Effector memory CD8-positive, alpha-beta T cell (primary cell): ENCODE measurements at regions not wholly inside any gene's neighbourhood (a gene's known extent, or its start where the extent isn't known, plus 50 kb on each side); places are given as distances from the start of the nearest gene placed in this dataset.

Experiments
- ATAC-seq: fragments of 150-1000 bp; cut with Tn5 transposase; replicated peaks from 2 replicates; pipeline ENCODE4 v1.10.0; 2021; ENCODE audit warnings: mild to moderate bottlenecking, moderate library complexity
- DNase-seq, 3 experiments: peaks; one replicate each; pipeline ENCODE4 v3.0.0; 2021
- H3K27ac Mint-ChIP-seq, 2 donors: one replicate each; pipeline ENCODE4 v1.8.0; 2022; ENCODE audit warnings: mild to moderate bottlenecking in 2 of 2, mixed read lengths in 2 of 2, moderate library complexity in 2 of 2
- H3K27me3 Mint-ChIP-seq, 2 donors: one replicate each; pipeline ENCODE4 v1.8.0; 2022; ENCODE audit warnings: mixed read lengths in 2 of 2
- H3K36me3 Mint-ChIP-seq: one replicate; pipeline ENCODE4 v1.8.0; 2022; ENCODE audit warnings: mild to moderate bottlenecking, moderate library complexity, mixed read lengths; ENCODE audit not compliant: insufficient read depth
- H3K4me1 Mint-ChIP-seq, 2 donors: one replicate each; pipeline ENCODE4 v1.8.0; 2022; ENCODE audit warnings: low read depth in 2 of 2, mixed read lengths in 2 of 2
- H3K4me3 Mint-ChIP-seq, 2 donors: one replicate each; pipeline ENCODE4 v1.8.0; 2022; ENCODE audit warnings: mild to moderate bottlenecking in 2 of 2, mixed read lengths in 2 of 2, moderate library complexity in 2 of 2
- H3K9me3 Mint-ChIP-seq, 2 donors: one replicate each; pipeline ENCODE4 v1.8.0; 2022; ENCODE audit warnings: mixed read lengths in 2 of 2

GRCh38 chr10:76723844-76724243 is 913.8 kb downstream of the KCNMA1 start:
- no peaks in the 10 kb centered on the region for H3K36me3 Mint-ChIP-seq
- no peaks in the 10 kb centered on the region for H3K27me3 Mint-ChIP-seq
- H3K4me3 Mint-ChIP-seq: no peak overlapping the region
- no peak for DNase-seq
- ATAC-seq: no peak
- H3K4me1 Mint-ChIP-seq: no peaks in the 10 kb centered on the region
- peaks cover 0 to 4% of the 10 kb centered on the region in 2 donors for H3K9me3 Mint-ChIP-seq
- H3K27ac Mint-ChIP-seq: no peak overlapping the region

GRCh38 chr10:76721891-76722505 is 915.6 kb downstream of the KCNMA1 start:
- Mint-ChIP-seq H3K36me3 (no peaks in the 10 kb centered on the region), H3K27ac (no peak overlapping the region), H3K4me1 (no peaks in the 10 kb centered on the region), H3K27me3 (no peaks in the 10 kb centered on the region), H3K9me3 (peaks cover 0 to 8% of the 10 kb centered on the region in 2 donors), H3K4me3 (no peak overlapping the region)
- ATAC-seq (no peak), DNase-seq (no peak)

GRCh38 chr10:76719006-76719405 is 918.6 kb downstream of the KCNMA1 start:
- Mint-ChIP-seq H3K9me3 (peaks cover 0 to 11% of the 10 kb centered on the region in 2 donors), H3K4me1 (no peaks in the 10 kb centered on the region), H3K4me3 (no peak overlapping the region), H3K36me3 (no peaks in the 10 kb centered on the region), H3K27ac (no peak overlapping the region), H3K27me3 (no peaks in the 10 kb centered on the region)
- no peak for DNase-seq
- ATAC-seq: no peak

- no peak for ATAC-seq
- no peak overlapping the region for H3K4me3 Mint-ChIP-seq
- H3K27ac Mint-ChIP-seq: no peak overlapping the region
- H3K4me1 Mint-ChIP-seq: no peaks in the 10 kb centered on the region
- H3K27me3 Mint-ChIP-seq: no peaks in the 10 kb centered on the region
- peaks cover 0 to 11% of the 10 kb centered on the region in 2 donors for H3K9me3 Mint-ChIP-seq
- H3K36me3 Mint-ChIP-seq: no peaks in the 10 kb centered on the region
- no peak for DNase-seq
Measured at GRCh38 chr10:76717141-76717540, 920.5 kb downstream of the KCNMA1 start.

- H3K27ac Mint-ChIP-seq: no peak overlapping the region
- no peak overlapping the region for H3K4me3 Mint-ChIP-seq
- DNase-seq: no peak
- no peaks in the 10 kb centered on the region for H3K27me3 Mint-ChIP-seq
- H3K9me3 Mint-ChIP-seq: peaks cover 5% of the 10 kb centered on the region in 2 donors
- ATAC-seq: no peak
- no peaks in the 10 kb centered on the region for H3K4me1 Mint-ChIP-seq
- no peaks in the 10 kb centered on the region for H3K36me3 Mint-ChIP-seq
Measured at GRCh38 chr10:76711222-76711997, 926.2 kb downstream of the KCNMA1 start.

GRCh38 chr10:76700241-76700640 is 937.4 kb downstream of the KCNMA1 start:
- no peak overlapping the region for H3K27ac Mint-ChIP-seq
- H3K27me3 Mint-ChIP-seq: peaks cover 0 to 7% of the 10 kb centered on the region in 2 donors
- ATAC-seq (no peak), DNase-seq (no peak)
- H3K9me3 Mint-ChIP-seq: peaks cover 6 to 8% of the 10 kb centered on the region in 2 donors
- no peaks in the 10 kb centered on the region for H3K4me1 Mint-ChIP-seq
- H3K36me3 Mint-ChIP-seq: peaks cover 3% of the 10 kb centered on the region
- H3K4me3 Mint-ChIP-seq: no peak overlapping the region

- Mint-ChIP-seq H3K4me3 (no peak overlapping the region), H3K27me3 (no peaks in the 10 kb centered on the region), H3K27ac (no peak overlapping the region), H3K4me1 (no peaks in the 10 kb centered on the region), H3K9me3 (peaks cover 5 to 6% of the 10 kb centered on the region in 2 donors), H3K36me3 (peaks cover 3% of the 10 kb centered on the region)
- DNase-seq (no peak), ATAC-seq (no peak)
Measured at GRCh38 chr10:76697923-76698322, 939.7 kb downstream of the KCNMA1 start.

- H3K4me1 Mint-ChIP-seq: no peaks in the 10 kb centered on the region
- H3K4me3 Mint-ChIP-seq: no peak overlapping the region
- ATAC-seq: no peak
- no peak overlapping the region for H3K27ac Mint-ChIP-seq
- H3K9me3 Mint-ChIP-seq: peaks cover 3 to 9% of the 10 kb centered on the region in 2 donors
- DNase-seq: no peak
- no peaks in the 10 kb centered on the region for H3K27me3 Mint-ChIP-seq
- H3K36me3 Mint-ChIP-seq: no peaks in the 10 kb centered on the region
Measured at GRCh38 chr10:76695069-76695468, 942.5 kb downstream of the KCNMA1 start.

GRCh38 chr10:76686201-76686600 is 951.4 kb downstream of the KCNMA1 start:
- Mint-ChIP-seq H3K4me3 (no peak overlapping the region), H3K27ac (no peak overlapping the region), H3K4me1 (no peaks in the 10 kb centered on the region), H3K9me3 (peaks cover 9 to 22% of the 10 kb centered on the region in 2 donors), H3K36me3 (no peaks in the 10 kb centered on the region), H3K27me3 (no peaks in the 10 kb centered on the region)
- ATAC-seq (no peak), DNase-seq (no peak)

- no peaks in the 10 kb centered on the region for H3K36me3 Mint-ChIP-seq
- H3K27me3 Mint-ChIP-seq: no peaks in the 10 kb centered on the region
- no peak overlapping the region for H3K27ac Mint-ChIP-seq
- H3K9me3 Mint-ChIP-seq: peaks cover 11 to 22% of the 10 kb centered on the region in 2 donors
- H3K4me3 Mint-ChIP-seq: no peak overlapping the region
- no peak for DNase-seq
- H3K4me1 Mint-ChIP-seq: no peaks in the 10 kb centered on the region
- no peak for ATAC-seq
Measured at GRCh38 chr10:76684968-76685367, 952.6 kb downstream of the KCNMA1 start.

- DNase-seq (no peak), ATAC-seq (no peak)
- Mint-ChIP-seq H3K36me3 (no peaks in the 10 kb centered on the region), H3K4me3 (no peak overlapping the region), H3K27ac (no peak overlapping the region), H3K27me3 (no peaks in the 10 kb centered on the region), H3K4me1 (no peaks in the 10 kb centered on the region), H3K9me3 (peaks cover 8 to 21% of the 10 kb centered on the region in 2 donors)
Measured at GRCh38 chr10:76681153-76681552, 956.5 kb downstream of the KCNMA1 start.

- Mint-ChIP-seq H3K27me3 (no peaks in the 10 kb centered on the region), H3K36me3 (no peaks in the 10 kb centered on the region), H3K27ac (no peak overlapping the region), H3K4me1 (no peaks in the 10 kb centered on the region), H3K9me3 (peaks cover 8 to 21% of the 10 kb centered on the region in 2 donors), H3K4me3 (no peak overlapping the region)
- DNase-seq (no peak), ATAC-seq (no peak)
Measured at GRCh38 chr10:76679030-76679429, 958.6 kb downstream of the KCNMA1 start.

- H3K36me3 Mint-ChIP-seq: peaks cover 3% of the 10 kb centered on the region
- DNase-seq: no peak
- peaks cover 9 to 10% of the 10 kb centered on the region in 2 donors for H3K9me3 Mint-ChIP-seq
- no peak overlapping the region for H3K27ac Mint-ChIP-seq
- no peak overlapping the region for H3K4me3 Mint-ChIP-seq
- no peak for ATAC-seq
- no peaks in the 10 kb centered on the region for H3K27me3 Mint-ChIP-seq
- H3K4me1 Mint-ChIP-seq: no peaks in the 10 kb centered on the region
Measured at GRCh38 chr10:76675951-76676587, 961.5 kb downstream of the KCNMA1 start.

GRCh38 chr10:76675561-76675950 is 962.1 kb downstream of the KCNMA1 start:
- DNase-seq: no peak
- no peak overlapping the region for H3K27ac Mint-ChIP-seq
- no peaks in the 10 kb centered on the region for H3K27me3 Mint-ChIP-seq
- no peak overlapping the region for H3K4me3 Mint-ChIP-seq
- H3K36me3 Mint-ChIP-seq: peaks cover 3% of the 10 kb centered on the region
- H3K9me3 Mint-ChIP-seq: peaks cover 8 to 9% of the 10 kb centered on the region in 2 donors
- no peak for ATAC-seq
- H3K4me1 Mint-ChIP-seq: no peaks in the 10 kb centered on the region
